ENCODE measurements at regions not wholly inside any gene's neighbourhood (a gene's known extent, or its start where the extent isn't known, plus 50 kb on each side); places are given as distances from the start of the nearest gene placed in this dataset.

DNA sequence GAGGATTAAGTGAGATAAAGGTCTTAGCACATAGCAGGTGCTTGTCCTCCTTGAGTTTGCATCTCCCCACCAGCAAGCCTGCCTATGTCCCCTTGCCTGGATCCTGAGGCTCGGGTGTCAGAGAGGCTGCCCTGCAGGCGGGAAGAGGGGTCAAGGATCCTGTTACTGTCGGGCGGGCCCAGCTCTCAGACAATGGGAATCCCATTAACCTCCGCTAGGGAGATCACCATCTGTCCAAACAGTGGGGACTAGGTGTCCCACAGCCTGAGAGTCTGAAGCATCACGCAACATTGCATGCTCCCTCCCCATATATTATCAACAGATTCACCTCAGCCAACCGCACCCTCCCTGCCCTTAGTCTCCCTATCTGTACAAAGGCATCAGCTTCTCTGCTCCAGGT, 151.4 kb downstream of the FBLN2 start:
- Histone ChIP-seq H3K27me3 (ENCODE audit: control insufficient read depth in 5 of 5, insufficient read depth in 4 of 5, low read length in 5 of 5) (peaks cover 5 to 18% (median 10%) of the 10 kb centered on the region in 5 donors), H3K36me3 (ENCODE audit: control insufficient read depth in 5 of 5, insufficient read depth in 5 of 5, low read length in 5 of 5) (no peaks in the 10 kb centered on the region), H3K9me3 (ENCODE audit: control insufficient read depth in 5 of 5, low read length in 5 of 5) (peaks cover 0 to 5% (median 3%) of the 10 kb centered on the region in 5 donors), H3K27ac (ENCODE audit: low read depth, low read length) (no peak overlapping the region), H3K9ac (ENCODE audit: low read length in 5 of 5) (no peak overlapping the region), H3K4me1 (ENCODE audit: control insufficient read depth in 5 of 5, insufficient read depth in 5 of 5, low read length in 5 of 5) (no peaks in the 10 kb centered on the region), H3K4me3 (ENCODE audit: low read depth in 1 of 5, low read length in 5 of 5) (no peak overlapping the region)

DNA sequence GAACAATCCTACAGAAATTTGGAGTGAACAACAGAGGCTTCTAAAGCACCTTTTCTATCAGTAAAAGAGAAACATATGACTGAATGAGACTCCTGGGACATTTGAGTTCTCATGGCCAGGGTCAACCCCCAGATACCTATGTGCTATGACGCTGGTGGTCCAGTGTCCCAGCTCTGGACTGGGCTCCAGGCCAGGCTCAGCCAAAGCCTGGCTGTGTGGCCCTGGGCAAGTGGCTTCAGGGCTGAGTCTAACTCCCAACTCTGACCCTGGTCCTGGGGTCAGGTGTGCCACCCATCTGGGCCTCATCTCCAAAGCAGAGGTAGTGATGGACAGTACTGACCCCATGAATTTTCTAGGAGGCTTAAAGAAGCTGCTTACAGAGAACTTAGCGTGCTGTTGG, 147.8 kb downstream of the FBLN2 start:
- H3K9ac ChIP-seq (ENCODE audit: low read length in 5 of 5) = no peak overlapping the region
- H3K36me3 ChIP-seq (ENCODE audit: control insufficient read depth in 5 of 5, insufficient read depth in 5 of 5, low read length in 5 of 5) = no peaks in the 10 kb centered on the region
- H3K27ac ChIP-seq (ENCODE audit: low read depth, low read length) = no peak overlapping the region
- H3K9me3 ChIP-seq (ENCODE audit: control insufficient read depth in 5 of 5, low read length in 5 of 5) = peaks cover 0 to 10% (median 6%) of the 10 kb centered on the region in 5 donors
- H3K27me3 ChIP-seq (ENCODE audit: control insufficient read depth in 5 of 5, insufficient read depth in 4 of 5, low read length in 5 of 5) = peaks cover 5 to 18% (median 12%) of the 10 kb centered on the region in 5 donors
- no peak overlapping the region for H3K4me3 ChIP-seq (ENCODE audit: low read depth in 1 of 5, low read length in 5 of 5)
- H3K4me1 ChIP-seq (ENCODE audit: control insufficient read depth in 5 of 5, insufficient read depth in 5 of 5, low read length in 5 of 5) = no peaks in the 10 kb centered on the region

DNA sequence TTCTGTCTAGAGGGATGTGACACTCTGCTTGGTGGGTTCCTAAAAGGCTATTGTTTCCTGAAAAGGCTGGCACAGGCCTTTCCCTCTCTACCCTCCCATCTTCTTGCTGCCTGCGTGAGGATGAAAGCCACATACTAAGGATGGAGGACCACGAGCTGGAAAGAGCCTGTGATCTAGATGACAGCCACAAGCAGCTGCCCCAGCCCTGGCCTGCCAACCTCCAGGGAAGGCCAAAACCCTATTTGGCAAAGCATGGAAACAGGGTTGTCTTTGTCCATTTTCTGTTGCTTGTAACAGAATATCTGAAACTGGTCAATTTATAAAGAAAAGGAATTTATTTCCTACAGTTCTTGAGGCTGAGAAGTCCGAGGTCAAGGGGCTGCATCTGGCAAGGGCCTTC, 144.5 kb downstream of the FBLN2 start:
- H3K27ac ChIP-seq (ENCODE audit: low read depth, low read length) = no peak overlapping the region
- no peaks in the 10 kb centered on the region for H3K36me3 ChIP-seq (ENCODE audit: control insufficient read depth in 5 of 5, insufficient read depth in 5 of 5, low read length in 5 of 5)
- no peak overlapping the region for H3K9ac ChIP-seq (ENCODE audit: low read length in 5 of 5)
- no peak overlapping the region for H3K4me3 ChIP-seq (ENCODE audit: low read depth in 1 of 5, low read length in 5 of 5)
- H3K9me3 ChIP-seq (ENCODE audit: control insufficient read depth in 5 of 5, low read length in 5 of 5) = peaks cover 0 to 10% (median 6%) of the 10 kb centered on the region in 5 donors
- H3K4me1 ChIP-seq (ENCODE audit: control insufficient read depth in 5 of 5, insufficient read depth in 5 of 5, low read length in 5 of 5) = no peaks in the 10 kb centered on the region
- H3K27me3 ChIP-seq (ENCODE audit: control insufficient read depth in 5 of 5, insufficient read depth in 4 of 5, low read length in 5 of 5) = peaks cover 5 to 29% (median 18%) of the 10 kb centered on the region in 5 donors

DNA sequence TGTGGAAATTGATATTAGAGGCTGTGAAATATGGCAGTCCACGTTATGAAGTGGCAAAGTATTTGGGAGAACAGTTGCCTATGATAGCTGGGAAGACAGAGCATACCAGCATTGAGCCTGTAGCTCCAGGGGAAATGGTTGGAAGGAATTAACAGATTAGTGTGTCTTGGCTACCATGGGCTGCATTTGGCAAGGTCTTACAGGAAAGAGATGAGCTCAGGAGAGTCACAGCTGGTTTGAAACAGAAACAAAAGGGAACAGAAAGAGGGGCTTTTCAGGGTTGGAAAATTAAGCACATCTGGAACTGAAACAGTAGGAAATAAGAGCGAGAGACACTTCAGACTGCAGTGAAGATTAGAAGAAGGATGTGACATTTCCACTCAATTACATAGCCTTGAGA, 141.7 kb downstream of the FBLN2 start:
- Histone ChIP-seq H3K9me3 (ENCODE audit: control insufficient read depth in 5 of 5, low read length in 5 of 5) (peaks cover 0 to 10% (median 6%) of the 10 kb centered on the region in 5 donors), H3K4me1 (ENCODE audit: control insufficient read depth in 5 of 5, insufficient read depth in 5 of 5, low read length in 5 of 5) (no peaks in the 10 kb centered on the region), H3K36me3 (ENCODE audit: control insufficient read depth in 5 of 5, insufficient read depth in 5 of 5, low read length in 5 of 5) (no peaks in the 10 kb centered on the region), H3K27ac (ENCODE audit: low read depth, low read length) (no peak overlapping the region), H3K4me3 (ENCODE audit: low read depth in 1 of 5, low read length in 5 of 5) (no peak overlapping the region), H3K9ac (ENCODE audit: low read length in 5 of 5) (no peak overlapping the region), H3K27me3 (ENCODE audit: control insufficient read depth in 5 of 5, insufficient read depth in 4 of 5, low read length in 5 of 5) (peaks cover 0 to 17% (median 10%) of the 10 kb centered on the region in 5 donors)

DNA sequence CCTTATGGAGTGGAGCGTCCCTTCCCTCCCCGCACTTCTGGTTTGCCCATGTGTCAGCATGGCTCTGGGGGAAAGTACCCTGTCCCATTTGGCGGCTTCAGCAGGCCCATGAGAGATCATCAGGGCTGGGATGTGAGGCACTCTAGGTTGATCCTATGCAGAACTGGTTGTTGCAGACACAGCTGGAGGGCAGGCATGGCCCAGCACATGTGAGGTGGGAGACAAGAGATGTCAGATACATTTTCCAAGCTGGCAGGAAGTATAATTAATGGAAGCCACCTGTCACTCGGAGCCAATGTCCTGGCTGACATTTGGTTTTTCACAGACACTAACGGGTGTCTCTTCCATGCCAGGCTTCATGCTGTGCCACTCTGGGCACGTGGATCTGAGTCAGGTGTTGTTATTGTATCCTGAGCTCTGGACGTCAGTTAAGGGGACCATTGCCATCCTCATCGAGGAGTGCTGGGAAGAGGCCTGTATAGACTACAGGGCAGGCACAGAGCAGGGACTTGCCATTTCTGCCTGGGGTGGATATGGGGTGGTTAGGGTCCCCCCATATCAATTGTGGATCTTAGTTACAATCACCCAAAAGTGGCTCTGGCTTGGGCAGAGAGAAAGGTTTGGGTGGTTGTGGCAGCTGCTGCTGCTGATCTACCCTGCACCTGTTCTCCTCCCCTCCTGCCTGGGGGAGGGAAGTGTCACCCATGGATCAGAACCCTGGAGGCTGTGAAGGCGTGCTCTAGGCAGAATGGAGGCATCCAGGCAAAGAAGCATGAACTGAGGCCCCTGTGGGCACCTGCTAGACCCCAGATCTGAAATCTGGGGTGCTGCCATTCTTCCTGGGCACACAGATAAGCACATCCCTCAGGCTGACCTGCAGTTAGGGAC, 140.7 kb downstream of the FBLN2 start:
- Histone ChIP-seq H3K36me3 (ENCODE audit: control insufficient read depth in 5 of 5, insufficient read depth in 5 of 5, low read length in 5 of 5) (no peaks in the 10 kb centered on the region), H3K27me3 (ENCODE audit: control insufficient read depth in 5 of 5, insufficient read depth in 4 of 5, low read length in 5 of 5) (peaks cover 0 to 20% (median 11%) of the 10 kb centered on the region in 5 donors), H3K27ac (ENCODE audit: low read depth, low read length) (no peak overlapping the region), H3K9me3 (ENCODE audit: control insufficient read depth in 5 of 5, low read length in 5 of 5) (peaks cover 0 to 10% (median 6%) of the 10 kb centered on the region in 5 donors), H3K4me1 (ENCODE audit: control insufficient read depth in 5 of 5, insufficient read depth in 5 of 5, low read length in 5 of 5) (no peaks in the 10 kb centered on the region), H3K9ac (ENCODE audit: low read length in 5 of 5) (no peak overlapping the region), H3K4me3 (ENCODE audit: low read depth in 1 of 5, low read length in 5 of 5) (no peak overlapping the region)

DNA sequence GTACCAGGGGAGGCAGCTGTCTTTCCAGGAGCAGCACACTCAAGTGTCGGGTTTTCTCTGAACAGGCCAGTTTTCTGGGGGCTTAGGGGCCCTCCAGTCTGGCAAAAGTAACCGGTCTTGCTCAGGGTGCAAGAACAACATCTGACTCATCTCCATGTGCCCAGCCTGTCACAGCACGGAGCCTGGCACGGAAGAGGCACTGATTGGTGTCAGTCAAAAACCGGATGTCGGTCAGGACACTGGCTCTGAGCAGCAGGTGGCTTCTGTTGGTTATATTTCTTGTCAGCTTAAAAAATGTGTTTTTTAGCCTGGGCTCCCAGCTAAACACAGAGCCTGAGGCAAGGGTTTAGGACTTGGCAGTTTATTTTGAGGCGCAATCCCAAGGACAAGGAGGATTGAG, 139.9 kb downstream of the FBLN2 start:
- Histone ChIP-seq H3K9ac (ENCODE audit: low read length in 5 of 5) (no peak overlapping the region), H3K27ac (ENCODE audit: low read depth, low read length) (no peak overlapping the region), H3K27me3 (ENCODE audit: control insufficient read depth in 5 of 5, insufficient read depth in 4 of 5, low read length in 5 of 5) (peaks cover 2 to 21% (median 13%) of the 10 kb centered on the region in 5 donors), H3K36me3 (ENCODE audit: control insufficient read depth in 5 of 5, insufficient read depth in 5 of 5, low read length in 5 of 5) (no peaks in the 10 kb centered on the region), H3K4me3 (ENCODE audit: low read depth in 1 of 5, low read length in 5 of 5) (no peak overlapping the region), H3K4me1 (ENCODE audit: control insufficient read depth in 5 of 5, insufficient read depth in 5 of 5, low read length in 5 of 5) (no peaks in the 10 kb centered on the region), H3K9me3 (ENCODE audit: control insufficient read depth in 5 of 5, low read length in 5 of 5) (peaks cover 0 to 10% (median 6%) of the 10 kb centered on the region in 5 donors)

DNA sequence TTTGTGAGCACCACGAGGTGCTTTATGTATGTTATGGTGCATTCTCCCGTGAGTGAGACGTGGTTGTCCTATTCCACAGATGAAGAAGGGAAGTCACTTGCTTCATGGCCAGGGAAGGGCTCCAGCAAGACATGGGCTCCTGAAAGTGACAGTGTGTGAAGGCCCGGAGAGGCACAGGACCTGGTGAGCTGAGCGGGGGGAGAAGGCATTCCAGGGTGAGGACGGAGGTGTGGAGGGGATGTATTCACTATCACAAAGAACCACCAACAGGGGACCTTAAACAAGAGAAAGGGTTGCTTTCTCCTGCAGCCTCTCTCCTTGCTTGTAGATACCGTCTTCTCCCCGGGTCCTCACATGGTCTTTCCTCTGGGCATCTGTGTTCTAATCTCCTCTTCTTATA, 139.1 kb downstream of the FBLN2 start:
- Histone ChIP-seq H3K4me1 (ENCODE audit: control insufficient read depth in 5 of 5, insufficient read depth in 5 of 5, low read length in 5 of 5) (no peaks in the 10 kb centered on the region), H3K27me3 (ENCODE audit: control insufficient read depth in 5 of 5, insufficient read depth in 4 of 5, low read length in 5 of 5) (peaks cover 5 to 28% (median 20%) of the 10 kb centered on the region in 5 donors), H3K27ac (ENCODE audit: low read depth, low read length) (no peak overlapping the region), H3K4me3 (ENCODE audit: low read depth in 1 of 5, low read length in 5 of 5) (no peak overlapping the region), H3K9me3 (ENCODE audit: control insufficient read depth in 5 of 5, low read length in 5 of 5) (peaks cover 0 to 8% (median 6%) of the 10 kb centered on the region in 5 donors), H3K36me3 (ENCODE audit: control insufficient read depth in 5 of 5, insufficient read depth in 5 of 5, low read length in 5 of 5) (no peaks in the 10 kb centered on the region), H3K9ac (ENCODE audit: low read length in 5 of 5) (no peak overlapping the region)
